WTC11 (cell line): ENCODE measurements at regions not wholly inside any gene's neighbourhood (a gene's known extent, or its start where the extent isn't known, plus 50 kb on each side); places are given as distances from the start of the nearest gene placed in this dataset.

ENCODE experiments used
- ATAC-seq: fragments of 200-7000 bp; cut with Tn5 transposase; 2 replicates; pipeline ENCODE4 v1.10.0; 2021; ENCODE audit warnings: mild to moderate bottlenecking, moderate library complexity
- CTCF ChIA-PET: fragments of 300-600 bp; sonication (Branson Sonifier 250); formaldehyde crosslinking; loops from one replicate; lab custom pipeline; 2021; ENCODE audit warnings: antibody characterized with exemption; lab: Charles Lee
- POLR2A ChIA-PET: fragments of 350-600 bp; sonication (Branson Sonifier 250); formaldehyde crosslinking; loops from one replicate; lab custom pipeline; 2021; ENCODE audit warnings: antibody characterized with exemption; lab: Charles Lee
- DNase-seq: peaks from one replicate; pipeline ENCODE4 v3.0.0; 2021; ENCODE audit warnings: low spot score
- H3K27ac Mint-ChIP-seq: 2 replicates; pipeline ENCODE4 v1.8.0; 2021; ENCODE audit warnings: mixed read lengths
- H3K27me3 Mint-ChIP-seq: 2 replicates; pipeline ENCODE4 v1.8.0; 2021; ENCODE audit warnings: low read depth, mild to moderate bottlenecking, moderate library complexity, mixed read lengths
- H3K36me3 Mint-ChIP-seq: 2 replicates; pipeline ENCODE4 v1.8.0; 2021; ENCODE audit warnings: mixed read lengths
- H3K4me1 Mint-ChIP-seq: 2 replicates; pipeline ENCODE4 v1.8.0; 2022; ENCODE audit warnings: mixed read lengths
- H3K4me3 Mint-ChIP-seq: 2 replicates; pipeline ENCODE4 v1.8.0; 2021; ENCODE audit warnings: mild to moderate bottlenecking, moderate library complexity, mixed read lengths
- H3K9me3 Mint-ChIP-seq: 2 replicates; pipeline ENCODE4 v1.8.0; 2021; ENCODE audit warnings: mixed read lengths
- ATF3 ChIP-seq: sonication (generic); formaldehyde crosslinking; conservative IDR thresholded peaks from 2 replicates; pipeline ENCODE4 v1.8.1; 2022; ENCODE audit warnings: mild to moderate bottlenecking, missing genetic modification reagents
- CBFB ChIP-seq: sonication (generic); formaldehyde crosslinking; IDR thresholded peaks from 2 replicates; pipeline ENCODE4 v1.8.1; 2022; ENCODE audit warnings: mild to moderate bottlenecking, low read depth, missing genetic modification reagents
- CDX4 ChIP-seq: fragments of 250-450 bp; sonication (Bioruptor Pico); IDR thresholded peaks from 2 replicates; pipeline ENCODE4 v1.9.0; 2021; ENCODE audit warnings: moderate library complexity, mild to moderate bottlenecking, inconsistent platforms, borderline replicate concordance
- CREB1 ChIP-seq: sonication (generic); formaldehyde crosslinking; IDR thresholded peaks from 2 replicates; pipeline ENCODE4 v1.8.0; 2023; ENCODE audit warnings: mild to moderate bottlenecking, missing genetic modification reagents
- FOXJ3 ChIP-seq: sonication (generic); formaldehyde crosslinking; IDR thresholded peaks from 2 replicates; pipeline ENCODE4 v1.9.0; 2021; ENCODE audit warnings: missing genetic modification reagents, mild to moderate bottlenecking, borderline replicate concordance
- JUN ChIP-seq: sonication (generic); formaldehyde crosslinking; IDR thresholded peaks from 2 replicates; pipeline ENCODE4 v1.8.0; 2023; ENCODE audit warnings: mild to moderate bottlenecking, missing genetic modification reagents
- NFATC4 ChIP-seq: fragments of 250-450 bp; sonication (Bioruptor Pico); IDR thresholded peaks from 2 replicates; pipeline ENCODE4 v1.9.0; 2021; ENCODE audit warnings: mild to moderate bottlenecking
- NR3C1 ChIP-seq: sonication (generic); formaldehyde crosslinking; conservative IDR thresholded peaks from 2 replicates; pipeline ENCODE4 v1.8.1; 2023; ENCODE audit warnings: low read depth, mild to moderate bottlenecking, missing genetic modification reagents
- PRRX2 ChIP-seq: fragments of 250-450 bp; sonication (Bioruptor Pico); IDR thresholded peaks from 2 replicates; pipeline ENCODE4 v1.8.0; 2021; ENCODE audit warnings: mild to moderate bottlenecking
- RORB ChIP-seq: fragments of 250-450 bp; sonication (Bioruptor Pico); IDR thresholded peaks from 2 replicates; pipeline ENCODE4 v1.9.0; 2021; ENCODE audit warnings: mild to moderate bottlenecking
- SP1 ChIP-seq: sonication (generic); formaldehyde crosslinking; conservative IDR thresholded peaks from 2 replicates; pipeline ENCODE4 v1.8.1; 2022; ENCODE audit warnings: missing genetic modification reagents
- TEAD4 ChIP-seq: sonication (generic); formaldehyde crosslinking; IDR thresholded peaks from 2 replicates; pipeline ENCODE4 v1.8.0; 2022; ENCODE audit warnings: mild to moderate bottlenecking, missing genetic modification reagents
- ZBTB21 ChIP-seq: sonication (generic); formaldehyde crosslinking; IDR thresholded peaks from 2 replicates; pipeline ENCODE4 v1.8.1; 2023; ENCODE audit warnings: mild to moderate bottlenecking, missing genetic modification reagents, borderline replicate concordance
- ZNF138 ChIP-seq: sonication (generic); formaldehyde crosslinking; conservative IDR thresholded peaks from 2 replicates; pipeline ENCODE4 v1.8.1; 2022; ENCODE audit warnings: mild to moderate bottlenecking, moderate library complexity, missing genetic modification reagents
- ZNF317 ChIP-seq: sonication (generic); formaldehyde crosslinking; IDR thresholded peaks from 2 replicates; pipeline ENCODE4 v1.8.1; 2023; ENCODE audit warnings: low read depth, mild to moderate bottlenecking, moderate library complexity, missing genetic modification reagents, borderline replicate concordance
- ZNF423 ChIP-seq: fragments of 250-450 bp; sonication (Bioruptor Pico); IDR thresholded peaks from 2 replicates; pipeline ENCODE4 v2.1.2; 2022; ENCODE audit warnings: mild to moderate bottlenecking, moderate library complexity
- TF ChIP-seq, protein P1 (sequence below): fragments of 250-450 bp; sonication (Bioruptor Pico); IDR thresholded peaks from 2 replicates; pipeline ENCODE4 v1.8.0; 2021; ENCODE audit warnings: mild to moderate bottlenecking
- TF ChIP-seq, protein P2 (sequence below): sonication (generic); formaldehyde crosslinking; IDR thresholded peaks from 2 replicates; pipeline ENCODE4 v1.8.1; 2022; ENCODE audit warnings: missing genetic modification reagents, borderline replicate concordance
- TF ChIP-seq, protein P3 (sequence below): sonication (generic); formaldehyde crosslinking; IDR thresholded peaks from 2 replicates; pipeline ENCODE4 v1.8.0; 2022; ENCODE audit warnings: missing genetic modification reagents
- TF ChIP-seq, protein P4 (sequence below): sonication (generic); formaldehyde crosslinking; IDR thresholded peaks from 2 replicates; pipeline ENCODE4 v1.8.1; 2023; ENCODE audit warnings: mild to moderate bottlenecking, missing genetic modification reagents, moderate library complexity

- no peaks in the 10 kb centered on the region for H3K27me3 Mint-ChIP-seq
- H3K36me3 Mint-ChIP-seq: no peaks in the 10 kb centered on the region
- 0 out of 2 replicates have a peak overlapping the region, but pooled peaks have one; percentile 1 for H3K27ac Mint-ChIP-seq
- H3K9me3 Mint-ChIP-seq: no peaks in the 10 kb centered on the region
- H3K4me3 Mint-ChIP-seq: no peak overlapping the region
- DNase-seq (no peak), ATAC-seq (no peak)
- CTCF ChIA-PET: no interaction called here
- POLR2A ChIA-PET: no interaction called here
- H3K4me1 Mint-ChIP-seq: peaks cover 15% of the 10 kb centered on the region
- TF ChIP-seq ZNF138 (CRISPR knock-in tag) (no peak), ZNF423 (no peak), RORB (CRISPR knock-in tag) (no peak), CBFB (CRISPR knock-in tag) (no peak), ZBTB21 (CRISPR knock-in tag) (no peak), TEAD4 (CRISPR knock-in tag) (no peak), NFATC4 (CRISPR knock-in tag) (no peak), PRRX2 (CRISPR knock-in tag) (no peak), FOXJ3 (CRISPR knock-in tag) (no peak)
- TF ChIP-seq, protein P1, sequence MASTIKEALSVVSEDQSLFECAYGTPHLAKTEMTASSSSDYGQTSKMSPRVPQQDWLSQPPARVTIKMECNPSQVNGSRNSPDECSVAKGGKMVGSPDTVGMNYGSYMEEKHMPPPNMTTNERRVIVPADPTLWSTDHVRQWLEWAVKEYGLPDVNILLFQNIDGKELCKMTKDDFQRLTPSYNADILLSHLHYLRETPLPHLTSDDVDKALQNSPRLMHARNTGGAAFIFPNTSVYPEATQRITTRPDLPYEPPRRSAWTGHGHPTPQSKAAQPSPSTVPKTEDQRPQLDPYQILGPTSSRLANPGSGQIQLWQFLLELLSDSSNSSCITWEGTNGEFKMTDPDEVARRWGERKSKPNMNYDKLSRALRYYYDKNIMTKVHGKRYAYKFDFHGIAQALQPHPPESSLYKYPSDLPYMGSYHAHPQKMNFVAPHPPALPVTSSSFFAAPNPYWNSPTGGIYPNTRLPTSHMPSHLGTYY (CRISPR knock-in tag): no peak
Observed at GRCh38 chr7:118330388-118330787, 105.9 kb downstream of the ANKRD7 start.

DNA sequence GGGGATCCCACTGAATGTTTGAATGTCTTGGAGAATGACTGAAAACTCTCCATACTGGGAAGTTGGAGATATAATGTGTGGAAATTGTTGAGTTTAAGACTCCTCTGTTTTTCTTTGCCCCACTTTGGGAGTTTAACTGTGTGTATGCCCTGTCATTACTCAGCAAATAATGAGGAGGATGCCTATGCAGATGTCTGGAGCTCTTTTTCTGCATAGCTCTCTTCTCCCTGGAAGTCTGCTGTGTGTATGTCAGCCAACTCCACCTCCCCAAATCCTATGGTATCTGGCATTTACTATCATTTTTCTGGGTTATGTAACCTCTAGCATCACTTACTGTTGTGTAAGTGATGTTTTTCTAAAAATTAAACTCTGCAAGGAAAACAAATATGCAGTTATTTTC, 122.2 kb downstream of the ANKRD7 start:
- Mint-ChIP-seq H3K9me3 (no peaks in the 10 kb centered on the region), H3K27me3 (no peaks in the 10 kb centered on the region), H3K36me3 (peaks cover 2% of the 10 kb centered on the region; the same call in 1 of the 2 replicates), H3K27ac (no peak overlapping the region), H3K4me3 (no peak overlapping the region), H3K4me1 (peaks cover 5% of the 10 kb centered on the region)
- POLR2A ChIA-PET: no interaction called here
- no peak for TF ChIP-seq CREB1 (CRISPR knock-in tag)
- no peak for TF ChIP-seq NR3C1 (CRISPR knock-in tag)
- no peak for TF ChIP-seq JUN (CRISPR knock-in tag)
- TF ChIP-seq ATF3 (CRISPR knock-in tag): no peak
- TF ChIP-seq, protein P2, sequence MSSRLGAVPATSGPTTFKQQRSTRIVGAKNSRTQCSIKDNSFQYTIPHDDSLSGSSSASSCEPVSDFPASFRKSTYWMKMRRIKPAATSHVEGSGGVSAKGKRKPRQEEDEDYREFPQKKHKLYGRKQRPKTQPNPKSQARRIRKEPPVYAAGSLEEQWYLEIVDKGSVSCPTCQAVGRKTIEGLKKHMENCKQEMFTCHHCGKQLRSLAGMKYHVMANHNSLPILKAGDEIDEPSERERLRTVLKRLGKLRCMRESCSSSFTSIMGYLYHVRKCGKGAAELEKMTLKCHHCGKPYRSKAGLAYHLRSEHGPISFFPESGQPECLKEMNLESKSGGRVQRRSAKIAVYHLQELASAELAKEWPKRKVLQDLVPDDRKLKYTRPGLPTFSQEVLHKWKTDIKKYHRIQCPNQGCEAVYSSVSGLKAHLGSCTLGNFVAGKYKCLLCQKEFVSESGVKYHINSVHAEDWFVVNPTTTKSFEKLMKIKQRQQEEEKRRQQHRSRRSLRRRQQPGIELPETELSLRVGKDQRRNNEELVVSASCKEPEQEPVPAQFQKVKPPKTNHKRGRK (CRISPR knock-in tag): no peak
- TF ChIP-seq CDX4: no peak
- TF ChIP-seq, protein P3, sequence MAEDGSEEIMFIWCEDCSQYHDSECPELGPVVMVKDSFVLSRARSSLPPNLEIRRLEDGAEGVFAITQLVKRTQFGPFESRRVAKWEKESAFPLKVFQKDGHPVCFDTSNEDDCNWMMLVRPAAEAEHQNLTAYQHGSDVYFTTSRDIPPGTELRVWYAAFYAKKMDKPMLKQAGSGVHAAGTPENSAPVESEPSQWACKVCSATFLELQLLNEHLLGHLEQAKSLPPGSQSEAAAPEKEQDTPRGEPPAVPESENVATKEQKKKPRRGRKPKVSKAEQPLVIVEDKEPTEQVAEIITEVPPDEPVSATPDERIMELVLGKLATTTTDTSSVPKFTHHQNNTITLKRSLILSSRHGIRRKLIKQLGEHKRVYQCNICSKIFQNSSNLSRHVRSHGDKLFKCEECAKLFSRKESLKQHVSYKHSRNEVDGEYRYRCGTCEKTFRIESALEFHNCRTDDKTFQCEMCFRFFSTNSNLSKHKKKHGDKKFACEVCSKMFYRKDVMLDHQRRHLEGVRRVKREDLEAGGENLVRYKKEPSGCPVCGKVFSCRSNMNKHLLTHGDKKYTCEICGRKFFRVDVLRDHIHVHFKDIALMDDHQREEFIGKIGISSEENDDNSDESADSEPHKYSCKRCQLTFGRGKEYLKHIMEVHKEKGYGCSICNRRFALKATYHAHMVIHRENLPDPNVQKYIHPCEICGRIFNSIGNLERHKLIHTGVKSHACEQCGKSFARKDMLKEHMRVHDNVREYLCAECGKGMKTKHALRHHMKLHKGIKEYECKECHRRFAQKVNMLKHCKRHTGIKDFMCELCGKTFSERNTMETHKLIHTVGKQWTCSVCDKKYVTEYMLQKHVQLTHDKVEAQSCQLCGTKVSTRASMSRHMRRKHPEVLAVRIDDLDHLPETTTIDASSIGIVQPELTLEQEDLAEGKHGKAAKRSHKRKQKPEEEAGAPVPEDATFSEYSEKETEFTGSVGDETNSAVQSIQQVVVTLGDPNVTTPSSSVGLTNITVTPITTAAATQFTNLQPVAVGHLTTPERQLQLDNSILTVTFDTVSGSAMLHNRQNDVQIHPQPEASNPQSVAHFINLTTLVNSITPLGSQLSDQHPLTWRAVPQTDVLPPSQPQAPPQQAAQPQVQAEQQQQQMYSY (CRISPR knock-in tag): no peak
- no peak for TF ChIP-seq SP1 (CRISPR knock-in tag)
- TF ChIP-seq TEAD4 (CRISPR knock-in tag): no peak
- no peak for TF ChIP-seq ZNF317 (CRISPR knock-in tag)
- TF ChIP-seq, protein P4, sequence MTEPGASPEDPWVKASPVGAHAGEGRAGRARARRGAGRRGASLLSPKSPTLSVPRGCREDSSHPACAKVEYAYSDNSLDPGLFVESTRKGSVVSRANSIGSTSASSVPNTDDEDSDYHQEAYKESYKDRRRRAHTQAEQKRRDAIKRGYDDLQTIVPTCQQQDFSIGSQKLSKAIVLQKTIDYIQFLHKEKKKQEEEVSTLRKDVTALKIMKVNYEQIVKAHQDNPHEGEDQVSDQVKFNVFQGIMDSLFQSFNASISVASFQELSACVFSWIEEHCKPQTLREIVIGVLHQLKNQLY (CRISPR knock-in tag): no peak
- no peak for DNase-seq
- no peak; the same call in 1 of the 2 replicates for ATAC-seq
- CTCF ChIA-PET: no interaction called here
